GM18502 (cell line): ENCODE measurements at regions not wholly inside any gene's neighbourhood (a gene's known extent, or its start where the extent isn't known, plus 50 kb on each side); places are given as distances from the start of the nearest gene placed in this dataset.
"Not testable (repeated sequence)": the region's sequence is repeated elsewhere in the genome, so short reads cannot be mapped to it uniquely, and the experiment has no call there.

Experiments
- ATAC-seq: cut with Tn5 transposase; IDR thresholded peaks from one replicate; pipeline ENCODE4 v1.9.1; 2021; ENCODE audit warnings: mild to moderate bottlenecking; ENCODE audit not compliant: unreplicated experiment, poor library complexity

- ATAC-seq: not testable (repeated sequence)
These were observed 316.7 kb downstream of the BCL2L11 start for GRCh38 chr2:111437288-111437990.

- not testable (repeated sequence) for ATAC-seq
These were observed 317.4 kb downstream of the BCL2L11 start for GRCh38 chr2:111438161-111438560.

- not testable (repeated sequence) for ATAC-seq
These were observed 318.5 kb downstream of the BCL2L11 start for GRCh38 chr2:111439237-111439636.

GRCh38 chr2:111441614-111442013 lies 320.9 kb downstream of the BCL2L11 start:
- not testable (repeated sequence) for ATAC-seq

GRCh38 chr2:111442767-111443454 lies 322.2 kb downstream of the BCL2L11 start:
- not testable (repeated sequence) for ATAC-seq

GRCh38 chr2:111444516-111444915 lies 323.8 kb downstream of the BCL2L11 start:
- not testable (repeated sequence) for ATAC-seq

- ATAC-seq: not testable (repeated sequence)
These were observed 324.6 kb downstream of the BCL2L11 start for GRCh38 chr2:111445191-111445929.

GRCh38 chr2:111445941-111446340 lies 325.2 kb downstream of the BCL2L11 start:
- ATAC-seq: not testable (repeated sequence)

GRCh38 chr2:111447482-111447881 lies 326.8 kb downstream of the BCL2L11 start:
- not testable (repeated sequence) for ATAC-seq

- not testable (repeated sequence) for ATAC-seq
These were observed 328.1 kb downstream of the BCL2L11 start for GRCh38 chr2:111448796-111449195.

GRCh38 chr2:111450526-111450925 lies 329.8 kb downstream of the BCL2L11 start:
- not testable (repeated sequence) for ATAC-seq

GRCh38 chr2:111451692-111452199 lies 331.0 kb downstream of the BCL2L11 start:
- ATAC-seq: peak; percentile 11

- peak; percentile 74 for ATAC-seq
These were observed 331.5 kb downstream of the BCL2L11 start for GRCh38 chr2:111452208-111452607.

- not testable (repeated sequence) for ATAC-seq
These were observed 332.6 kb downstream of the BCL2L11 start for GRCh38 chr2:111453308-111453707.

GRCh38 chr2:111453816-111454215 lies 333.1 kb downstream of the BCL2L11 start:
- not testable (repeated sequence) for ATAC-seq

- peak; percentile 64 for ATAC-seq
These were observed 333.7 kb downstream of the BCL2L11 start for GRCh38 chr2:111454404-111454803.

GRCh38 chr2:111455016-111456015 lies 334.6 kb downstream of the BCL2L11 start:
- ATAC-seq: not testable (repeated sequence)

- not testable (repeated sequence) for ATAC-seq
These were observed 336.5 kb downstream of the BCL2L11 start for GRCh38 chr2:111457191-111457590.

- ATAC-seq: not testable (repeated sequence)
These were observed 340.2 kb downstream of the BCL2L11 start for GRCh38 chr2:111460901-111461300.
